ENCODE measurements at regions not wholly inside any gene's neighbourhood (a gene's known extent, or its start where the extent isn't known, plus 50 kb on each side); places are given as distances from the start of the nearest gene placed in this dataset.
A peak's percentile ranks its signal among the peaks of the same experiment; 100 is the strongest.

DNA sequence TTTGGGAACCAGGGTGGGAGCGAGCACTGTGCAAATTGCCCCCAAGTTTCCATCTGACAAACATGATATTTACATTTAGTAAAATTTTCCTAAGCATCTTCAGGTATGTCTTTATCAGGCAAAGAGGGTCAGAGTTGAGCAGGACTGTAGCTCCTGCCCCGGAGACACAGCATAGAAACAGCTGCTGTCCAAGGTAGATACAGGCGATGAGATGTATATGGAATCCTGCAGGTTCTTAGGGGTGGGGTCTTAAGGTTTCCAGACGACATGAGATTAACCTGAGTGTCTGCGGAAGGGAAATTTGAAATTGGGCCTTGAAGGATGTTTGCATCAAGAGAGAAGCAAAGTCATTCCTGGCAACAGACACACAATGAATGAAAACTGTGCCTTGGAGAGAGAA lies 998.8 kb downstream of the AACS start:
- Histone ChIP-seq H3K9ac (no peak overlapping the region), H3K9me3 (ENCODE audit: low read depth) (no peaks in the 10 kb centered on the region), H3K79me2 (ENCODE audit: insufficient read depth) (no peaks in the 10 kb centered on the region), H3K36me3 (ENCODE audit: low read depth) (no peaks in the 10 kb centered on the region), H3K27me3 (replicated peaks; ENCODE audit: insufficient read depth) (no peaks in the 10 kb centered on the region), H3K4me1 (ENCODE audit: insufficient read depth) (no peaks in the 10 kb centered on the region), H2AFZ (no peak overlapping the region), H3K27ac (no peak overlapping the region), H3F3A (ENCODE audit: insufficient read depth) (no peaks in the 10 kb centered on the region), H4K20me1 (ENCODE audit: insufficient read depth) (no peaks in the 10 kb centered on the region), H3K4me2 (ENCODE audit: unreplicated experiment) (no peak overlapping the region), H3K4me3 (no peak overlapping the region), H3K9me2 (ENCODE audit: insufficient read depth) (no peaks in the 10 kb centered on the region)
- TF ChIP-seq EZH2 (IDR thresholded peaks at IDR 0.05; ENCODE audit: insufficient read depth, poor library complexity, severe bottlenecking) = no peak
- no peak for DNase-seq
- in situ Hi-C loops (cut with MboI) = no loop called here
- WGBS, 2 experiments (ENCODE audit: low coverage in 1 of 2, low lambda C conversion rate in 2 of 2, missing lambda C conversion rate in 2 of 2) = 25 to 34% methylated on average over 5 of the region's 5 CpGs

GRCh38 chr12:126067626-126068329 lies 1002.5 kb downstream of the AACS start:
- H3K9ac ChIP-seq = no peak overlapping the region
- H3K4me2 ChIP-seq (ENCODE audit: unreplicated experiment) = no peak overlapping the region
- no peak overlapping the region for H3K27ac ChIP-seq
- H3K79me2 ChIP-seq (ENCODE audit: insufficient read depth) = no peaks in the 10 kb centered on the region
- H3K27me3 ChIP-seq (replicated peaks; ENCODE audit: insufficient read depth) = no peaks in the 10 kb centered on the region
- no peak overlapping the region for H2AFZ ChIP-seq
- H3K4me3 ChIP-seq = no peak overlapping the region
- in situ Hi-C loops (cut with MboI) = no loop called here
- H3F3A ChIP-seq (ENCODE audit: insufficient read depth) = no peaks in the 10 kb centered on the region
- no peaks in the 10 kb centered on the region for H3K4me1 ChIP-seq (ENCODE audit: insufficient read depth)
- WGBS, 2 experiments (ENCODE audit: low coverage in 1 of 2, low lambda C conversion rate in 2 of 2, missing lambda C conversion rate in 2 of 2) = 1 to 4% methylated on average over 3 of the region's 3 CpGs
- H3K9me2 ChIP-seq (ENCODE audit: insufficient read depth) = no peaks in the 10 kb centered on the region
- TF ChIP-seq EZH2 (IDR thresholded peaks at IDR 0.05; ENCODE audit: insufficient read depth, poor library complexity, severe bottlenecking) (no peak), EZH2phosphoT487 (IDR thresholded peaks at IDR 0.05; ENCODE audit: insufficient read depth, low read depth) (no peak)
- no peaks in the 10 kb centered on the region for H3K9me3 ChIP-seq (ENCODE audit: low read depth)
- no peak for DNase-seq
- no peaks in the 10 kb centered on the region for H4K20me1 ChIP-seq (ENCODE audit: insufficient read depth)
- no peaks in the 10 kb centered on the region for H3K36me3 ChIP-seq (ENCODE audit: low read depth)

GRCh38 chr12:126069549-126070165 lies 1004.4 kb downstream of the AACS start:
- no peak overlapping the region for H3K9ac ChIP-seq
- DNase-seq = peak; percentile 32

DNA sequence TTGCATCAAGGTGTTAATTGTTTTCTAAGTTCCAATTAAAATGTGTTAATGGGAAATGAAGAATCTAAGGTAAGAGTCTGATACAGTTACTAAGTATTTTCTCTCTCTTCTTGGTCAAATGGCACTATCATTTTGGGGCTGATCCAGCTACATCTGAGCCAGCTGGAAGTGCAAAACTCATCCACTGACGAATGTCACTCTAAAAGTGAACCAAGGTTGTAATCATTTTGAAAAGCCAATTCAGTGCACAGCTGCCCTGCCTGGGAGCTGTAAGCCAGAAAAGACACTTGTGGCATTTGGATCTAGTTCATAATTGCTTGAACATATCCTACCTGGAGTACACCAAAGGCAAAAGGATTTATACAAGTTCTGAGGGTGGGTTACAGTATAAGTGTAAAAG lies 1011.3 kb downstream of the AACS start:
- TF ChIP-seq EZH2phosphoT487 (IDR thresholded peaks at IDR 0.05; ENCODE audit: insufficient read depth, low read depth) (no peak), EZH2 (IDR thresholded peaks at IDR 0.05; ENCODE audit: insufficient read depth, poor library complexity, severe bottlenecking) (no peak)
- Histone ChIP-seq H3K36me3 (ENCODE audit: low read depth) (no peaks in the 10 kb centered on the region), H3K4me3 (no peak overlapping the region), H3K27me3 (replicated peaks; ENCODE audit: insufficient read depth) (no peaks in the 10 kb centered on the region), H4K20me1 (ENCODE audit: insufficient read depth) (no peaks in the 10 kb centered on the region), H3K9me2 (ENCODE audit: insufficient read depth) (no peaks in the 10 kb centered on the region), H2AFZ (no peak overlapping the region), H3K4me2 (ENCODE audit: unreplicated experiment) (no peak overlapping the region), H3F3A (ENCODE audit: insufficient read depth) (no peaks in the 10 kb centered on the region), H3K4me1 (ENCODE audit: insufficient read depth) (no peaks in the 10 kb centered on the region), H3K27ac (no peak overlapping the region), H3K79me2 (ENCODE audit: insufficient read depth) (no peaks in the 10 kb centered on the region), H3K9me3 (ENCODE audit: low read depth) (no peaks in the 10 kb centered on the region), H3K9ac (no peak overlapping the region)
- no peak for DNase-seq
- in situ Hi-C loops (cut with MboI) = no loop called here
- 0% methylated on average over 1 of the region's 1 CpG for WGBS, 2 experiments (ENCODE audit: low coverage in 1 of 2, low lambda C conversion rate in 2 of 2, missing lambda C conversion rate in 2 of 2)

More at GRCh38 chr12:126069549-126070165, 1004.4 kb downstream of the AACS start:
- H3K9me2 ChIP-seq (ENCODE audit: insufficient read depth) = no peaks in the 10 kb centered on the region
- no peaks in the 10 kb centered on the region for H4K20me1 ChIP-seq (ENCODE audit: insufficient read depth)
- no peaks in the 10 kb centered on the region for H3K27me3 ChIP-seq (replicated peaks; ENCODE audit: insufficient read depth)
- no peak overlapping the region for H3K27ac ChIP-seq
- no peaks in the 10 kb centered on the region for H3F3A ChIP-seq (ENCODE audit: insufficient read depth)
- H2AFZ ChIP-seq = no peak overlapping the region
- TF ChIP-seq EZH2 (IDR thresholded peaks at IDR 0.05; ENCODE audit: insufficient read depth, poor library complexity, severe bottlenecking) (no peak), EZH2phosphoT487 (IDR thresholded peaks at IDR 0.05; ENCODE audit: insufficient read depth, low read depth) (no peak)
- 10 to 14% methylated on average over 4 of the region's 4 CpGs for WGBS, 2 experiments (ENCODE audit: low coverage in 1 of 2, low lambda C conversion rate in 2 of 2, missing lambda C conversion rate in 2 of 2)
- no peaks in the 10 kb centered on the region for H3K36me3 ChIP-seq (ENCODE audit: low read depth)
- no peaks in the 10 kb centered on the region for H3K9me3 ChIP-seq (ENCODE audit: low read depth)
- H3K4me2 ChIP-seq (ENCODE audit: unreplicated experiment) = no peak overlapping the region
- in situ Hi-C loops (cut with MboI) = no loop called here
- H3K4me1 ChIP-seq (ENCODE audit: insufficient read depth) = no peaks in the 10 kb centered on the region
- H3K4me3 ChIP-seq = no peak overlapping the region
- no peaks in the 10 kb centered on the region for H3K79me2 ChIP-seq (ENCODE audit: insufficient read depth)

All from GM23248 (cell line).